GM21367 (cell line): ENCODE measurements at regions not wholly inside any gene's neighbourhood (a gene's known extent, or its start where the extent isn't known, plus 50 kb on each side); places are given as distances from the start of the nearest gene placed in this dataset.
"Not testable (repeated sequence)": the region's sequence is repeated elsewhere in the genome, so short reads cannot be mapped to it uniquely, and the experiment has no call there.

Experiments used
- ATAC-seq: cut with Tn5 transposase; IDR thresholded peaks from one replicate; pipeline ENCODE4 v1.9.1; 2021; ENCODE audit not compliant: unreplicated experiment

DNA sequence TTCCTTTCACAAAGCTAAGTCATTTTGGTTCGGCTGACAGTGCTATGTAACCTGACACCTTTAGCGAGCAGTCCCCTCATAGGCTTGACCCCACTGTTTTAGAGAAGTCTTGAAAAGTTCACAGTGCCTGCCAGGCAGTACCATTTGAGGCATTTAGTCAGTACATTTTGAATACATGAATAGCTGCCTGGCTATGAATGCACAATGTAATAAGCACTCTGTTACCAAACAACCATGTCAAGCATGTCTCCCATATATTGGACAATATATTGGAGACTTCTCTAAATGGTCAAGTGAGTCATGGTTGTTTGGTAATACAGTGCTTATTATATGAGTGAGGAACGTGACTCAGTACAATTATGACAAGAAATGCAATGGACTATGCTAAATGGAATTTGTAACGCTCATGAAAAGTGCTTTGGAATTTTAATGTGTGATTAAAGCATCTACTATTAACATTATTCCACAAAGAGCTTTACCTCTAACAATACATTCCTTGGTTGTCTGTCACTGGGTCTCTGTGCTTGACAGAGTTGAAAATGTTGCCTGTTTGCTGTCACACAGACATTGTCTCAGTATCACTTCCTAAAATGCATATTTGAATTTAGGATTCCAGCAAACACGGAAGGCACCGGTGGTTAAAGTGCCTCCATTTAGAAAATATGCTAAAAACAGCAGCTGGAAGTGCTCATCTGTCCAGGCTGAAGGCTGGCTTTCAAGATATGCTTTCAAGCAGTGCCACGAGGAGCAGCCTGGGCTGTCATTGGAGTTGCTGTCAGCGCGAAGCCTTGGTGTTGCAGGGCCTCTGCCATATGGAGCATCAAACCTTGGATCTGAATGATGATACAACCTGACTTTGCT lies 458.6 kb downstream of the FBXO15 start:
- ATAC-seq, result peak; percentile 50

DNA sequence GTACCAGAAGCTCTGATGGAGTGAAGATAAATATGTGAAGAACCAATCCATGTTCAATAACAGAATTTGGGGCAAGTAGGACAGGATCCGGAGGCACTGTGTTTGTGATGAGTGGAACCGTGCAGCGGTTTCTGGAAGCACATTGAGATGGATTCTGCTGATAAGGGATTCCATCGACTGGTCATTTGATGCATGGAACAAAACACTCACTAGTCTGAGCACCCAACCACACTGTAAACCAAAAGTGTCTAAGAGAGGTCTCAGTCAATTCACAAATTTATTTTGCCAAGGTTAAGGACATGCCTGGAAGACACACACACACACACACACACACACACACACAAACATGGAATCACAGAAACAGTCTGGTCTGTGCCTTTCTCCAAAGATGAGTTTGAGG lies 459.5 kb downstream of the FBXO15 start:
- no peak for ATAC-seq

GRCh38 chr18:73684647-73685046 lies 463.0 kb downstream of the FBXO15 start:
- no peak for ATAC-seq

GRCh38 chr18:73683409-73684238 lies 464.0 kb downstream of the FBXO15 start:
- ATAC-seq, result no peak

GRCh38 chr18:73681912-73682311 lies 465.7 kb downstream of the FBXO15 start:
- no peak for ATAC-seq

DNA sequence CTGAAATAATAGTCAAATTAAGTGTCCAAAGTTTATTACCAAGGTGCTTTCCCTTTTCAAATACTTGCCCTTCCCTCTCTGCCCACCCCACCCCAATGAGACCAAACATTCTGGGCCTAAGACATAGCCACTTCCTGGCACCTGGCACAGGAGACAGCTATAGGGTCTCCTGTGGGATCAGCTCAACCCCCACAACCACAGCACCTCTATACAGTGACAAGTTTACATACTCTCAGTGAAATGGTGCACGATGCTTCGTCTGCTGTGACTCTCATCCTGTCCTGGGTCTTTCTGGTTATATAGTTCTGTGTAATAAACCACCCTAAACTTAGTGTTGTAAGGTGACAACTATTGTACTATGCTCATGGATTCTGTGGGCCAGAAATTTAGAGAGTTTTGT lies 466.2 kb downstream of the FBXO15 start:
- ATAC-seq, result no peak

GRCh38 chr18:73679941-73680712 lies 467.5 kb downstream of the FBXO15 start:
- ATAC-seq, result no peak

DNA sequence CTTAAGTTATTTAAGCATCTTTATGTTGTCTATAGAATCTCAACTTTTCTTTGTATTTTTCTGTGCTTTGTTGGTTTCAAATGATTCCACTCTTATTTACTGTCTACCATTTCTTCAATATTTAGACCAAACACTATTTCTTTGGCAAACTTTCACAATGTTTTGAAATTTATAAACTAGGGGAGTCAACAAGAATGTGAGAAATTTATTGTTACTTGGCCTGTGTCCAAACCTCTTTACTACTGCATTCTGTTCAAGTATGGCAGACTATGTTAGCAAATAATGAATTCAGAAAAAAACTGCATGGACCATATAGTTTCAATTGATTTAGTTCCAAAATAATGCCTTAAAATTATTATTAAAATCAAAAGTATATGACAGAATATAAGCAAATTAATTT lies 470.2 kb downstream of the FBXO15 start:
- no peak for ATAC-seq

GRCh38 chr18:73674125-73674865 lies 473.3 kb downstream of the FBXO15 start:
- ATAC-seq, result no peak

DNA sequence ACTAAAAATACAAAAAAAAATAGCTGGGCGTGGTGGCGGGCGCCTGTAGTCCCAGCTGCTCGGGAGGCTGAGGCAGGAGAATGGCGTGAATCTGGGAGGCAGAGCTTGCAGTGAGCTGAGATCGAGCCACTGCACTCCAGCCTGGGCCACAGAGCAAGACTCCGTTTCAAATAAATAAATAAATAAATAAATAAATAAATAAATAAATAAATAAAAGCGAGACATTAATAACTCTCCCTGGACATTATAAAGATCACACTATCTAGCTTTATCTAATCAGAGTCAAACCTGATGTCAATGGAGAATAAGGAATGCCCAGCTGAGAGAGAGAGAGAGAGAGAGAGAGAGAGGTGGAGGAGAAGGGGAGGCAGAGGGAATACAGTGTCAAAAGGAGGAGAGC lies 476.2 kb downstream of the FBXO15 start:
- ATAC-seq, result not testable (repeated sequence)

DNA sequence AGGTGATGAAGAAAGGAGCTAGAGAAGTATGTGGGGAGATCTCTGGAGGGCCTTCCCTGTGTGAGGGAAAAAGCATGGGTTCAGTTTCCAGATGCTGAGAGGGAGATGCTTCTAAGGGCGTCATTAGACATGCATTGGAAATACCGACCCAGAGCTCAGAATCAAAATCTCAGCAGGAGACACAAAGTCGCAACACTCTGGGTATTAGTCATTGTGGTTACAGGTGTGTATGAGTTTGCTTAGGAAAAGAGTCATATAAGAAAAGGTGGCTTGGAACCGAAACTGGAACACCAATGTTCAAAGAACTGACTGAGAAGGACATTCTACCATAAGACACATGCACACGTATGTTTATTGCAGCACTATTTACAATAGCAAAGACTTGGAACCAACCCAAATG lies 477.1 kb downstream of the FBXO15 start:
- peak; percentile 55 for ATAC-seq

DNA sequence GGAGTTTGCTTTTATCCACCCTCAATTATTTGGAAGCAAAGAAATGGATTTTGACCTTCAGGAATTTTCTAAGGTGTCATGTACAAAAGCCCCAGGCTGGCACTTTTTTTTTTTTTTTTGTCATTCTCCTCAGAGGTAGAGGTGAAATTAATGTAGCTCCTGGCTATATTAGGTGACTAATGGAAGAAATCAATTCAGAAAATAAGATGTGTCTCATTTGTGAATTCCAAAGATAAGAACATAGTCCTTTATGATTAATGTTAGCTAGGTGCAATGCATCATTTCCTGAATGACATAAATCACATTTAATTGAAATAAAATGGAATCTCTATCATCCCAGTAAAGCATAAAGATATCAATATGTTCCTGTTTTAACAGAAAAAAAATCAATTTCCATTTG lies 477.6 kb downstream of the FBXO15 start:
- ATAC-seq, result no peak

GRCh38 chr18:73669297-73669696 lies 478.3 kb downstream of the FBXO15 start:
- no peak for ATAC-seq

DNA sequence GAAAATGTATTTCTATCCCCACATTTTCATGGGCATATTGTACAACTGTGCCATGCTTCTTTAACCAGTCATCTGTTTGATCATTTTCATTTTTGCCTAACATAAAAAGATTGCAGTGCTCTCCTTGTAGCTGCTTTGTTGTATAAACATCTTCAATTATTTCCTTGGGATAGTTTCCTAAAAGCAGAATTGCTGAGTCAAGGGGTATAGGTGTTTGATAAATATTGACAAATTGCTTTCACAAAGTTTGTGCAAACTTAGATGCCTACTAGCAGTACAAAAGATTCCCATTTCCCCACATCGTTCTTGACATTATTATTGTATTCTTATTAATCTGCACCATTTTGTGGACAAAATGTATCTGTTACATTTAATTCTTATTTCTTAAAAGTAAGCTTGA lies 479.6 kb downstream of the FBXO15 start:
- ATAC-seq, result no peak

DNA sequence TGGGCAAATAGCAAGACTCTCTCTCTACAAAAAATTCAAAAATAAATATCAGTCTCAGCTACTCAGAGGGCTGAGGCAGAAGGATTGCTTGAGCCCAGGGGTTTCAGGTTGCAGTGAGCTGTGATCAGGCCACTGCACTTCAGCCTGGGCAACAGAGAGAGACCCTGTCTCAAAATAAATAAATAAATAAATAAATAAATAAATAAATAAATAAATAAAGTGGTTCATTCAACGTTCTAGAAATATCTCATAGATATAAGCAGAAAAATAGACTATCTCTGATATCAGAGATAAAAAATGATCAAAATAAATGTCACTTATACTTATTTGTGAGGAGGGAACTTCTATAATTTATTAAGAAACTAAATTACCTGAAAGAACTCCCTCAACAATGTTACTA lies 480.9 kb downstream of the FBXO15 start:
- no peak for ATAC-seq

DNA sequence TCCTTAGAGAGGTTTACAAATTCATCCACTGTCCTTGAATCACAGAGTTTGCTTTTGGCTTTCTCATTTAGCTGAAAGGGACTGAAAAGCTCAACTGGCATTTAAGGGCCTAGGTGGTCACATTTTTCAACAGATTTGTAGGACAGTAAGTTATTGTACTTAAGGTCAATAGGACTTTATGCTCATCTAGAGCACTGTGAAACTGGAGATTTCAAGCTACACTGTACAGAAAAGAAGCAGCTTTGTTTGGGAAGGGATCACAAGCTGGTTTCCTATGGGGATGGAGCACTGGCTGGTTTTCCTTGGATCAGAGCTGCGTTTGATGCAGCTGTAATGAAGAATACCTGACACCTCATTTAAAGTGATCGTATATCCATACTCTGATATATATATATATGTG lies 482.7 kb downstream of the FBXO15 start:
- ATAC-seq, result no peak

GRCh38 chr18:73663581-73663980 lies 484.1 kb downstream of the FBXO15 start:
- no peak for ATAC-seq

- no peak for ATAC-seq
These were observed 485.2 kb downstream of the FBXO15 start for GRCh38 chr18:73662421-73662820.

- no peak for ATAC-seq
These were observed 486.4 kb downstream of the FBXO15 start for GRCh38 chr18:73660931-73661856.

GRCh38 chr18:73656691-73657090 lies 490.9 kb downstream of the FBXO15 start:
- no peak for ATAC-seq
